PC-3 (cell line): ENCODE measurements at regions not wholly inside any gene's neighbourhood (a gene's known extent, or its start where the extent isn't known, plus 50 kb on each side); places are given as distances from the start of the nearest gene placed in this dataset.

Experiments
- CTCF ChIP-seq: fragments of 300-600 bp; sonication (generic); conservative IDR thresholded peaks from 2 replicates; pipeline ENCODE4 v1.5.1; 2017; ENCODE audit warnings: antibody characterized with exemption, low read depth, mild to moderate bottlenecking, low read length
- EZH2 ChIP-seq: fragments of 300-600 bp; sonication (generic); IDR thresholded peaks from one replicate; pipeline ENCODE4 v1.6.1; 2017; ENCODE audit warnings: antibody characterized with exemption, mild to moderate bottlenecking, low read length; ENCODE audit not compliant: unreplicated experiment
- EZH2phosphoT487 ChIP-seq: fragments of 300-600 bp; sonication (generic); IDR thresholded peaks from 2 replicates; pipeline ENCODE4 v1.6.1; 2018; ENCODE audit warnings: mild to moderate bottlenecking, antibody characterized with exemption, low read length, borderline replicate concordance

GRCh38 chr7:50156163-50156562 is 63.1 kb upstream of the ZPBP start:
- TF ChIP-seq EZH2 (no peak), CTCF (no peak), EZH2phosphoT487 (no peak)
